ENCODE measurements at regions not wholly inside any gene's neighbourhood (a gene's known extent, or its start where the extent isn't known, plus 50 kb on each side); places are given as distances from the start of the nearest gene placed in this dataset.

DNA sequence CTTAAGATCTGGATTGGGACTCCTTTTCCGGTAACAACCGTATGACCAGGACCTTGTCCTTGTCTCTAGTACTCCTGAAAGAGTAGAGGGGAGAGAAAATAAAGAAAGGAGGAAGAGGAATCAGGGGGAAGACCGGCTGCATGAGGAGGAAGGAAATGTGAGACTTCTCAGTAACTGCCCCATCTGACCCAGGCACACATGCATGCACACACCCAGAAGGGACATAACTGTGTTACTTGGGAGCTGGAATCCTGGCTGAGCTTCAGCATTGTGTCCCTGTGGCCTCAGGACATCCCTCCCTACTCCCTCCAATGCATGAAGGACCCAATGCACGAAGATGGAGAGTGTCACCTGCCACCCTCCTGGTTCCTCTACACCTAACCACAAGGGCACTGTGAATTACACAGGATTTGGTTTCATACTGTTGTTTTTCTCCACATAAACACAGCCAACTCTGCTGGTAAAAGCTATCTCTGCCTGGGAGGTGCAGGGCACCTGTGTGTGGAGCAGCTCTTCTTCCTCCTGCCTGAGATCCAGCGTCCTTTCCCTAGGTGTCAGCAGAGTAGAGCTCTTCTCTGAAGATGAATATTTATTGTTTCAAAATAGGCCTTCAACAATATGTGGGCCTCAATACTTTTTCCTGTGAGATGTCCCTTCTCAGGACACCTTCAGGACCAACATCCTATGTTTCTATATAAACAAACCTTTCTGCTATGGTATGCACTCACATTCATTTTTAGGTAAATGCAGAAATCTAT lies 574.1 kb upstream of the ID2 start:
- no peak overlapping the region for H3K27ac Mint-ChIP-seq
- no peaks in the 10 kb centered on the region for H3K27me3 Mint-ChIP-seq
- TF ChIP-seq CTCF (conservative IDR thresholded peaks at IDR 0.05), result no peak
- no peak overlapping the region for H3K4me3 Mint-ChIP-seq
- H3K4me1 Mint-ChIP-seq (ENCODE audit: unreplicated experiment), result peaks cover 4% of the 10 kb centered on the region
- no peaks in the 10 kb centered on the region for H3K9me3 Mint-ChIP-seq
- no peak for DNase-seq (ENCODE audit: extremely low spot score, unreplicated experiment)
- no peaks in the 10 kb centered on the region for H3K36me3 Mint-ChIP-seq

GRCh38 chr2:8110716-8111115 lies 571.1 kb upstream of the ID2 start:
- H3K27me3 Mint-ChIP-seq, result no peaks in the 10 kb centered on the region
- H3K36me3 Mint-ChIP-seq, result no peaks in the 10 kb centered on the region
- H3K4me1 Mint-ChIP-seq (ENCODE audit: unreplicated experiment), result peaks cover 10% of the 10 kb centered on the region

DNA sequence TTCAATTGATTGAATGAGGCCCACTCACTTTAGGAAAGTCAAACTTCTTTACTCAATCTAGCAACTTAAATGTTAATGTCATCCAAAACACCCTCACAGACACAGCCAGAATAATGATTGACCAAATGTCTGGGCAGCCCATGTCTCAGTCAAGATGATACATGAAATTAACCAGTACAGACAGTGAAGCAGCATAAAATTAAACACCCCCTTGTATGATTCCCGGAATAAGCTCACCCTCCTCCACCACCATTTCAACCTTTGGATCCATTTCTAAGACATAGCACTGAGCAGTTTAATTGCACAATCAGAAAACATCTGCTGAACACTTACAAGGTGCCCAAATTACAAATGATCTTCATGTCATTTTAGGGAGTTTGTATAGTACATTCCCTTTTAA lies 570.7 kb upstream of the ID2 start:
- Mint-ChIP-seq H3K4me3 (no peak overlapping the region), H3K4me1 (ENCODE audit: unreplicated experiment) (peaks cover 13% of the 10 kb centered on the region), H3K27ac (no peak overlapping the region), H3K36me3 (no peaks in the 10 kb centered on the region), H3K27me3 (no peaks in the 10 kb centered on the region), H3K9me3 (peaks cover 11% of the 10 kb centered on the region)
- no peak for TF ChIP-seq CTCF (conservative IDR thresholded peaks at IDR 0.05)
- no peak for DNase-seq (ENCODE audit: extremely low spot score, unreplicated experiment)

More at GRCh38 chr2:8110716-8111115, 571.1 kb upstream of the ID2 start:
- no peak for DNase-seq (ENCODE audit: extremely low spot score, unreplicated experiment)
- Mint-ChIP-seq H3K27ac (no peak overlapping the region), H3K9me3 (peaks cover 11% of the 10 kb centered on the region), H3K4me3 (no peak overlapping the region)
- TF ChIP-seq CTCF (conservative IDR thresholded peaks at IDR 0.05), result no peak

DNA sequence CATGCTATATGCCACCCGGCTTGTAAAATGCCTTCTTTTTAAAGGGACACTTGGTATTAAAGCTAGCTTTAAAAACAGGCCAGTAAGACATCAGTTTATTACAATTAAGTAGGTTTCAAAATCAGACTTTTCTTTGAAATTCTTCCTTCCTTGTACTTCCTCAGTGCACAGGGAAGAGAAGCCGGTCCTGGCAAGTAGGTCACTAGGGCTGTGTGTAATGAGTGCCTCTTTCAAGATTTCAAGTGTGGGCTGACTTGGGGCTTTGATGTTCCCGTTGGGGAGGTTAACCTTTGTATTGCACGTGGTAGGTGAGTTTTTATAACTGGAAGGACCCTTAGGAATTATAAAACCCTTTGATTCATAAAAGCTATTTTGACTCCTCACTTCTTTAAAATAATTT lies 566.4 kb upstream of the ID2 start:
- no peaks in the 10 kb centered on the region for H3K27me3 Mint-ChIP-seq
- DNase-seq (ENCODE audit: extremely low spot score, unreplicated experiment), result no peak
- no peaks in the 10 kb centered on the region for H3K36me3 Mint-ChIP-seq
- H3K9me3 Mint-ChIP-seq, result peaks cover 11% of the 10 kb centered on the region
- no peak for TF ChIP-seq CTCF (conservative IDR thresholded peaks at IDR 0.05)
- H3K27ac Mint-ChIP-seq, result no peak overlapping the region
- no peak overlapping the region for H3K4me3 Mint-ChIP-seq
- H3K4me1 Mint-ChIP-seq (ENCODE audit: unreplicated experiment), result peaks cover 41% of the 10 kb centered on the region

GRCh38 chr2:8115966-8116365 lies 565.9 kb upstream of the ID2 start:
- no peak for DNase-seq (ENCODE audit: extremely low spot score, unreplicated experiment)
- H3K36me3 Mint-ChIP-seq, result no peaks in the 10 kb centered on the region
- H3K27me3 Mint-ChIP-seq, result no peaks in the 10 kb centered on the region
- no peak overlapping the region for H3K27ac Mint-ChIP-seq
- no peak overlapping the region for H3K4me3 Mint-ChIP-seq
- peaks cover 47% of the 10 kb centered on the region for H3K4me1 Mint-ChIP-seq (ENCODE audit: unreplicated experiment)
- no peak for TF ChIP-seq CTCF (conservative IDR thresholded peaks at IDR 0.05)
- H3K9me3 Mint-ChIP-seq, result peaks cover 11% of the 10 kb centered on the region

Data from type B pancreatic cell (in vitro differentiated cells).